ENCODE measurements at regions not wholly inside any gene's neighbourhood (a gene's known extent, or its start where the extent isn't known, plus 50 kb on each side); places are given as distances from the start of the nearest gene placed in this dataset.
A peak's percentile ranks its signal among the peaks of the same experiment; 100 is the strongest.

DNA sequence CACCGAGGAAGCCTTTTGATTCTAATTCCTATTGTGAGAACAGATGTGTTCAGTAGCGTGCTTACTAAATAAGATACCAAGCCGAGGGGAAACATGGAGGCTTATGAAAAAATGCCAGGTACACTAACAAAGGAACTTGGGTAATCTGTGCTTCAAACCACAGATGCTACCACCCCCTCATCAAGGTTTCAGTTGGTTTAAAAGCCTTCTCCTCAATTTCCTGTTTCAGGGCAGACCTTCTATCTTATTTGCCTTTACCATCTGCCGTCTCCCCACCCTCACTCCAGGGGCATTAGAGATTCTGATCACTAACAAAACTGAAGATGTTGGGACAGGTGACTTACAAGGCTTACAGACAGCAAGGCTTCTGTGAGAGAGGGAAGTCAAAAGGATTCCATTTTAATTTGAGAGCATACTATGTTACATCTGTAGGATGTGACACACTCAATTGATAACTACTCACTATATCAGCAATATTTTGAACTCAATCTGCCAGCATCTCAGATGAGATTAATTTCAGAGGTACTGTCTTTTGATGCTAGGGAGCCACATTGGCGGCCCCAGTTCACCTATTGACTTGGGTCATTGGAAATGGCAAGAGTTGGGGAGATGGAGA is 60.6 kb upstream of the PLCL2 start:
- TF ChIP-seq CTCF (IDR thresholded peaks at IDR 0.05; ENCODE audit: borderline replicate concordance, insufficient read depth, low read depth, low read length): no peak
- H3K4me3 ChIP-seq (ENCODE audit: low read depth, low read length): no peak overlapping the region

GRCh38 chr3:16825617-16826204 is 59.0 kb upstream of the PLCL2 start:
- no peak for TF ChIP-seq CTCF (IDR thresholded peaks at IDR 0.05; ENCODE audit: borderline replicate concordance, insufficient read depth, low read depth, low read length)
- no peak overlapping the region for H3K4me3 ChIP-seq (ENCODE audit: low read depth, low read length)

DNA sequence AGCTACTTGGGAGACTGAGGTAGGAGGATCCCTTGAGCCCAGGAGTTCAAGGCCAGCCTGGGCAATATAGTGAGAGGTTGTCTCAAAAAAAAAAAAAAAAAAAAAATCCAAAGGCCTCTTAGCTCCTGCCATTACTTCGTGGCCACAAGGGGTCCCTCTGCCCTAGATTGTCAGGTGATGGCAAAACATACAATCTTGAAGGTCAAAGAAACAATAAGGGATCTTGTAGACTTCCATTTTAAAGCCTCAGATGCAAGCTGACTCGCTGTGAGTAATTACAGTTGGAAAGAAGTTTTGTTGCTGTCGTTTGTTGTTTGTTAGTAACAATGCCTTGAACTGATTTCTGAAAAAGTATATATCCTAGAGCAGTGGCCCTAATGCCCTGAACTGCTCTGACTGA is 55.9 kb upstream of the PLCL2 start:
- TF ChIP-seq CTCF (IDR thresholded peaks at IDR 0.05; ENCODE audit: borderline replicate concordance, insufficient read depth, low read depth, low read length): peak; percentile 55; the same call in 1 of the 2 replicates
- no peak overlapping the region for H3K4me3 ChIP-seq (ENCODE audit: low read depth, low read length)

- TF ChIP-seq CTCF (IDR thresholded peaks at IDR 0.05; ENCODE audit: borderline replicate concordance, insufficient read depth, low read depth, low read length): no peak
- H3K4me3 ChIP-seq (ENCODE audit: low read depth, low read length): no peak overlapping the region
These were observed 52.9 kb upstream of the PLCL2 start for GRCh38 chr3:16831846-16832245.

GRCh38 chr3:16834214-16834613 is 50.5 kb upstream of the PLCL2 start:
- no peak overlapping the region for H3K4me3 ChIP-seq (ENCODE audit: low read depth, low read length)
- no peak for TF ChIP-seq CTCF (IDR thresholded peaks at IDR 0.05; ENCODE audit: borderline replicate concordance, insufficient read depth, low read depth, low read length)

GRCh38 chr3:16834753-16835152 is 50.0 kb upstream of the PLCL2 start:
- no peak overlapping the region for H3K4me3 ChIP-seq (ENCODE audit: low read depth, low read length)
- no peak for TF ChIP-seq CTCF (IDR thresholded peaks at IDR 0.05; ENCODE audit: borderline replicate concordance, insufficient read depth, low read depth, low read length)

Data from GM12875 (cell line).